ENCODE measurements at regions not wholly inside any gene's neighbourhood (a gene's known extent, or its start where the extent isn't known, plus 50 kb on each side); places are given as distances from the start of the nearest gene placed in this dataset.

- TF ChIP-seq CEBPB (IDR thresholded peaks at IDR 0.05; ENCODE audit: low read depth, low read length): no peak
- TF ChIP-seq USF2 (IDR thresholded peaks at IDR 0.05; ENCODE audit: low read length): no peak
- TF ChIP-seq HDAC6 (IDR thresholded peaks at IDR 0.05; ENCODE audit: low read depth, low read length): no peak
- TF ChIP-seq RNF2 (IDR thresholded peaks at IDR 0.05; ENCODE audit: borderline replicate concordance, low read depth, low read length, missing control alignments, poor library complexity, severe bottlenecking): no peak
- no peak for TF ChIP-seq BCL11A (IDR thresholded peaks at IDR 0.05; ENCODE audit: low read depth in 2 of 2, low read length in 2 of 2)
- no peak for TF ChIP-seq EZH2 (IDR thresholded peaks at IDR 0.05; ENCODE audit: low read depth, low read length, severe bottlenecking)
- TF ChIP-seq CTCF (IDR thresholded peaks at IDR 0.05; ENCODE audit: control extremely low read depth in 1 of 3, insufficient read depth in 1 of 3, low read depth in 1 of 3, low read length in 3 of 3): no peak
- no peak for TF ChIP-seq TAF1 (IDR thresholded peaks at IDR 0.05; ENCODE audit: low read depth, low read length)
- no peak for TF ChIP-seq RFX5 (IDR thresholded peaks at IDR 0.05; ENCODE audit: borderline replicate concordance, low read depth, low read length)
- no peak for TF ChIP-seq POLR2AphosphoS5 (IDR thresholded peaks at IDR 0.05; ENCODE audit: low read depth, low read length)
- TF ChIP-seq MAX (IDR thresholded peaks at IDR 0.05): no peak
Observed at GRCh38 chr12:61138415-61138759, 1121.8 kb upstream of the USP15 start.
